H9 (cell line): ENCODE measurements at regions not wholly inside any gene's neighbourhood (a gene's known extent, or its start where the extent isn't known, plus 50 kb on each side); places are given as distances from the start of the nearest gene placed in this dataset.

Source experiments
- DNase-seq: peaks from one replicate; pipeline ENCODE4 v3.0.0-alpha.2; 2017
- H2AFZ ChIP-seq: one replicate; pipeline ENCODE4 v1.6.1; 2013; ENCODE audit warnings: mild to moderate bottlenecking, low read length, control low read depth, moderate library complexity
- H2AK5ac ChIP-seq: 2 replicates; pipeline ENCODE4 v1.6.1; 2013; ENCODE audit warnings: low read length, control low read depth, mixed read lengths; ENCODE audit not compliant: insufficient read length
- H2BK120ac ChIP-seq: one replicate; pipeline ENCODE4 v1.6.1; 2013; ENCODE audit warnings: low read depth, mild to moderate bottlenecking, low read length, control low read depth, inconsistent platforms; ENCODE audit not compliant: poor library complexity, severe bottlenecking
- H2BK12ac ChIP-seq: 2 replicates; pipeline ENCODE4 v1.6.1; 2013; ENCODE audit warnings: low read length, control low read depth, mixed read lengths, low read depth; ENCODE audit not compliant: insufficient read length
- H2BK15ac ChIP-seq: 2 replicates; pipeline ENCODE4 v1.6.1; 2013; ENCODE audit warnings: low read depth, low read length, control low read depth
- H2BK20ac ChIP-seq: one replicate; pipeline ENCODE4 v1.6.1; 2013; ENCODE audit warnings: low read depth, mild to moderate bottlenecking, low read length, control low read depth, inconsistent platforms; ENCODE audit not compliant: poor library complexity, severe bottlenecking
- H2BK5ac ChIP-seq: 2 replicates; pipeline ENCODE4 v1.6.1; 2013; ENCODE audit warnings: low read length, control low read depth, mixed read lengths; ENCODE audit not compliant: insufficient read length
- H3K14ac ChIP-seq: 2 replicates; pipeline ENCODE4 v1.6.1; 2013; ENCODE audit warnings: low read length, control low read depth; ENCODE audit not compliant: insufficient read depth
- H3K18ac ChIP-seq: 2 replicates; pipeline ENCODE4 v1.6.1; 2013; ENCODE audit warnings: low read depth, mild to moderate bottlenecking, mixed read lengths, low read length, control low read depth; ENCODE audit not compliant: insufficient read length
- H3K23ac ChIP-seq: 2 replicates; pipeline ENCODE4 v1.6.1; 2013; ENCODE audit warnings: low read length, control low read depth, mixed read lengths, low read depth; ENCODE audit not compliant: insufficient read length
- H3K23me2 ChIP-seq: 2 replicates; pipeline ENCODE4 v1.6.1; 2013; ENCODE audit warnings: low read depth, mild to moderate bottlenecking, mixed read lengths, low read length, control low read depth; ENCODE audit not compliant: insufficient read length, poor library complexity, severe bottlenecking
- H3K27ac ChIP-seq: 2 replicates; pipeline ENCODE4 v1.5.1; 2013; ENCODE audit warnings: low read length, control low read depth, mixed read lengths, low read depth; ENCODE audit not compliant: insufficient read length
- H3K27me3 ChIP-seq: 2 replicates; pipeline ENCODE4 v1.6.1; 2013; ENCODE audit warnings: low read length, control low read depth, inconsistent platforms; ENCODE audit not compliant: insufficient read depth
- H3K4ac ChIP-seq: 2 replicates; pipeline ENCODE4 v1.6.1; 2013; ENCODE audit warnings: low read depth, mild to moderate bottlenecking, control low read depth, inconsistent platforms, low read length, moderate library complexity
- H3K4me1 ChIP-seq: 2 replicates; pipeline ENCODE4 v1.6.1; 2013; ENCODE audit warnings: low read length, control low read depth, inconsistent platforms; ENCODE audit not compliant: insufficient read depth
- H3K4me2 ChIP-seq: 2 replicates; pipeline ENCODE4 v1.6.1; 2013; ENCODE audit warnings: low read length, control low read depth, mixed read lengths; ENCODE audit not compliant: insufficient read length, insufficient read depth
- H3K56ac ChIP-seq: 2 replicates; pipeline ENCODE4 v1.6.1; 2013; ENCODE audit warnings: low read depth, mild to moderate bottlenecking, mixed read lengths, low read length, control low read depth; ENCODE audit not compliant: insufficient read length
- H3K79me1 ChIP-seq: 2 replicates; pipeline ENCODE4 v1.6.1; 2013; ENCODE audit warnings: low read depth, mild to moderate bottlenecking, moderate library complexity, low read length, control low read depth, inconsistent platforms; ENCODE audit not compliant: insufficient read depth, poor library complexity, severe bottlenecking
- H3K79me2 ChIP-seq: 2 replicates; pipeline ENCODE4 v1.6.1; 2013; ENCODE audit warnings: low read length, control low read depth, inconsistent platforms; ENCODE audit not compliant: insufficient read depth
- H3K9ac ChIP-seq: 2 replicates; pipeline ENCODE4 v1.6.1; 2013; ENCODE audit warnings: low read length, control low read depth, mixed read lengths; ENCODE audit not compliant: insufficient read length; ENCODE audit errors: extremely low read depth
- H3K9me3 ChIP-seq: one replicate; pipeline ENCODE4 v1.6.1; 2013; ENCODE audit warnings: low read depth, low read length, inconsistent platforms; ENCODE audit not compliant: control insufficient read depth
- H3T11ph ChIP-seq: one replicate; pipeline ENCODE4 v1.6.1; 2013; ENCODE audit warnings: mild to moderate bottlenecking, low read length, control low read depth, inconsistent platforms
- H4K20me1 ChIP-seq: one replicate; pipeline ENCODE4 v1.6.1; 2013; ENCODE audit not compliant: control insufficient read depth, insufficient read length, insufficient read depth
- H4K5ac ChIP-seq: 2 replicates; pipeline ENCODE4 v1.6.1; 2013; ENCODE audit warnings: low read depth, mild to moderate bottlenecking, mixed read lengths, low read length, control low read depth; ENCODE audit not compliant: insufficient read length
- H4K8ac ChIP-seq: replicated peaks from 2 replicates; pipeline ENCODE4 v1.6.1; 2013; ENCODE audit warnings: low read length, control low read depth, mixed read lengths, low read depth; ENCODE audit not compliant: insufficient read length
- H4K91ac ChIP-seq: 2 replicates; pipeline ENCODE4 v1.6.1; 2013; ENCODE audit warnings: low read depth, mild to moderate bottlenecking, moderate library complexity, mixed read lengths, low read length, control low read depth; ENCODE audit not compliant: insufficient read length
- H3K27ac Mint-ChIP-seq, 3 experiments: 2 replicates in 2 of 3; 3 replicates in 1 of 3; pipeline ENCODE4 v1.8.0; 2020 to 2021; ENCODE audit warnings: mixed read lengths in 3 of 3, mild to moderate bottlenecking in 1 of 3, moderate library complexity in 1 of 3
- H3K27me3 Mint-ChIP-seq: 2 replicates; pipeline ENCODE4 v1.8.0; 2021; ENCODE audit warnings: low read depth, mild to moderate bottlenecking, moderate library complexity, mixed read lengths
- H3K36me3 Mint-ChIP-seq, 3 experiments: 2 replicates in 2 of 3; 3 replicates in 1 of 3; pipeline ENCODE4 v1.8.0; 2020 to 2021; ENCODE audit warnings: low read depth in 3 of 3, mixed read lengths in 3 of 3; ENCODE audit not compliant: insufficient read depth in 1 of 3
- H3K4me1 Mint-ChIP-seq, 2 experiments: 2 replicates each; pipeline ENCODE4 v1.8.0; 2020; ENCODE audit warnings: mixed read lengths in 2 of 2
- H3K4me3 Mint-ChIP-seq, 2 experiments: 2 replicates in 1 of 2; 3 replicates in 1 of 2; pipeline ENCODE4 v1.8.0; 2020 to 2021; ENCODE audit warnings: mild to moderate bottlenecking in 2 of 2, mixed read lengths in 2 of 2, moderate library complexity in 1 of 2
- H3K9me3 Mint-ChIP-seq, 2 experiments: 2 replicates in 1 of 2; 3 replicates in 1 of 2; pipeline ENCODE4 v1.8.0; 2020; ENCODE audit warnings: mild to moderate bottlenecking in 2 of 2, mixed read lengths in 2 of 2, moderate library complexity in 1 of 2
- WGBS: extraction: QIAGEN DNeasy Blood & Tissue Kit; methylation state at CpG from one replicate; pipeline ENCODE4 v1.1.7; 2013; ENCODE audit warnings: missing lambda C conversion rate, low lambda C conversion rate, mixed read lengths; ENCODE audit not compliant: insufficient read length; ENCODE audit errors: extremely low coverage; 5-methylcytosine and 5-hydroxymethylcytosine counted together
- TF ChIP-seq, protein P1 (sequence below): fragments of 200-600 bp; sonication (generic); conservative IDR thresholded peaks from 3 replicates; pipeline ENCODE4 v1.8.0; 2021; ENCODE audit warnings: antibody characterized with exemption, mild to moderate bottlenecking

DNA sequence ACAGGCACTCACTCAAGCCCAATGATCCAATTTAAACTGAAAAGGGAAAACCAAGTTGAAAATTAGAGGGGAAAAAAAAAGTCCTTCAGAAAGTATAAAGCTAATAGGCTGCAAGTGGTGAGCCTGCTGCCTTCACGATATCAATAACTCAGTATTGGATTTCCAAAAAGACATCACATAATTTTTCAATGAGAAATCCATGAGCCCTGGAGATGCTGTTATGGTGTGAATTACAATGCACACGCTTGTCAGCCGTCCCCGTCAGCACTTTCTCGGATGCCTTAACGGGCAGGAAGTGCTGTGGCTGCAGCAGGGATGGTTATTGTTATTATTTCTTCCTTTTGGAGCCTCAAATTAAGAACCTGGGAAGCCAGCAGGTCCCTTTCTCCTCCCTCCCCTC, 138.5 kb downstream of the DHX35 start:
- H3K27ac Mint-ChIP-seq: no peak overlapping the region
- H2BK15ac ChIP-seq: no peak overlapping the region
- H4K91ac ChIP-seq: no peak overlapping the region
- no peaks in the 10 kb centered on the region for H4K20me1 ChIP-seq
- H3K36me3 Mint-ChIP-seq: peaks cover 4 to 6% (median 5%) of the 10 kb centered on the region in 3 experiments; a peak in 6 of 7 replicates
- no peak overlapping the region for H2BK5ac ChIP-seq
- H3K14ac ChIP-seq: no peak overlapping the region
- H3T11ph ChIP-seq: no peak overlapping the region
- H3K56ac ChIP-seq: no peak overlapping the region
- no peak overlapping the region for H3K4me2 ChIP-seq
- no peak overlapping the region for H3K27ac ChIP-seq
- no peak overlapping the region for H4K5ac ChIP-seq
- no peak overlapping the region for H2AFZ ChIP-seq
- TF ChIP-seq, protein P1, sequence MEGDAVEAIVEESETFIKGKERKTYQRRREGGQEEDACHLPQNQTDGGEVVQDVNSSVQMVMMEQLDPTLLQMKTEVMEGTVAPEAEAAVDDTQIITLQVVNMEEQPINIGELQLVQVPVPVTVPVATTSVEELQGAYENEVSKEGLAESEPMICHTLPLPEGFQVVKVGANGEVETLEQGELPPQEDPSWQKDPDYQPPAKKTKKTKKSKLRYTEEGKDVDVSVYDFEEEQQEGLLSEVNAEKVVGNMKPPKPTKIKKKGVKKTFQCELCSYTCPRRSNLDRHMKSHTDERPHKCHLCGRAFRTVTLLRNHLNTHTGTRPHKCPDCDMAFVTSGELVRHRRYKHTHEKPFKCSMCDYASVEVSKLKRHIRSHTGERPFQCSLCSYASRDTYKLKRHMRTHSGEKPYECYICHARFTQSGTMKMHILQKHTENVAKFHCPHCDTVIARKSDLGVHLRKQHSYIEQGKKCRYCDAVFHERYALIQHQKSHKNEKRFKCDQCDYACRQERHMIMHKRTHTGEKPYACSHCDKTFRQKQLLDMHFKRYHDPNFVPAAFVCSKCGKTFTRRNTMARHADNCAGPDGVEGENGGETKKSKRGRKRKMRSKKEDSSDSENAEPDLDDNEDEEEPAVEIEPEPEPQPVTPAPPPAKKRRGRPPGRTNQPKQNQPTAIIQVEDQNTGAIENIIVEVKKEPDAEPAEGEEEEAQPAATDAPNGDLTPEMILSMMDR: no peak
- H3K4me1 Mint-ChIP-seq: no peaks in the 10 kb centered on the region
- H3K4ac ChIP-seq: no peak overlapping the region
- DNase-seq: no peak
- H3K9ac ChIP-seq: no peak overlapping the region
- no peak overlapping the region for H2BK120ac ChIP-seq
- H3K4me1 ChIP-seq: no peaks in the 10 kb centered on the region
- peaks cover 23% of the 10 kb centered on the region for H3K27me3 Mint-ChIP-seq
- H3K4me3 Mint-ChIP-seq: no peak overlapping the region
- H2BK12ac ChIP-seq: no peak overlapping the region
- peaks cover 6% of the 10 kb centered on the region for H3K9me3 ChIP-seq
- H3K79me2 ChIP-seq: no peaks in the 10 kb centered on the region
- H3K18ac ChIP-seq: no peak overlapping the region
- H2AK5ac ChIP-seq: no peak overlapping the region
- no peaks in the 10 kb centered on the region for H3K27me3 ChIP-seq
- no peak overlapping the region for H2BK20ac ChIP-seq
- no peaks in the 10 kb centered on the region for H3K79me1 ChIP-seq
- H3K9me3 Mint-ChIP-seq: peaks cover 9 to 14% of the 10 kb centered on the region in 2 experiments
- no peak overlapping the region for H4K8ac ChIP-seq
- H3K23ac ChIP-seq: no peak overlapping the region
- no CpG with 5 or more reads among the region's 6 CpGs for WGBS
- H3K23me2 ChIP-seq: no peaks in the 10 kb centered on the region
